IMR-90 (cell line): ENCODE measurements at regions not wholly inside any gene's neighbourhood (a gene's known extent, or its start where the extent isn't known, plus 50 kb on each side); places are given as distances from the start of the nearest gene placed in this dataset.

Source experiments
- BHLHE40 ChIP-seq: fragments of 150-350 bp; IDR thresholded peaks from 2 replicates; pipeline ENCODE4 v1.6.1; 2016; ENCODE audit warnings: mild to moderate bottlenecking, low read depth, low read length
- CEBPB ChIP-seq: IDR thresholded peaks from 2 replicates; pipeline ENCODE4 v1.6.1; 2012; ENCODE audit warnings: low read depth, low read length, improper control_type of control experiment
- MAZ ChIP-seq: IDR thresholded peaks from 2 replicates; pipeline ENCODE4 v1.6.1; 2012; ENCODE audit warnings: low read depth, mild to moderate bottlenecking, low read length, improper control_type of control experiment, moderate library complexity, borderline replicate concordance
- NFE2L2 ChIP-seq: fragments of 150-350 bp; IDR thresholded peaks from 2 replicates; pipeline ENCODE4 v1.6.1; 2016; ENCODE audit warnings: low read depth, mild to moderate bottlenecking, low read length
- POLR2A ChIP-seq: IDR thresholded peaks from 2 replicates; pipeline ENCODE4 v1.6.1; 2012; ENCODE audit warnings: mild to moderate bottlenecking, low read depth, low read length
- RAD21 ChIP-seq: IDR thresholded peaks from 2 replicates; pipeline ENCODE4 v1.6.1; 2012; ENCODE audit warnings: low read length, improper control_type of control experiment
- RCOR1 ChIP-seq: IDR thresholded peaks from 2 replicates; pipeline ENCODE4 v1.6.1; 2012; ENCODE audit warnings: mild to moderate bottlenecking, low read length, improper control_type of control experiment; ENCODE audit not compliant: insufficient replicate concordance
- TF ChIP-seq, protein P1 (sequence below): conservative IDR thresholded peaks from 2 replicates; pipeline ENCODE4 v1.5.1; 2012; ENCODE audit warnings: mild to moderate bottlenecking, low read depth, low read length, improper control_type of control experiment
- TF ChIP-seq, protein P2 (sequence below): fragments of 150-350 bp; IDR thresholded peaks from 2 replicates; pipeline ENCODE4 v1.6.1; 2016; ENCODE audit warnings: low read depth, mild to moderate bottlenecking, low read length, moderate library complexity, borderline replicate concordance

GRCh38 chr5:92380069-92380770 is 997.1 kb upstream of the ARRDC3 start:
- TF ChIP-seq POLR2A (no peak), RAD21 (no peak), NFE2L2 (no peak), MAZ (no peak), RCOR1 (no peak), BHLHE40 (no peak), CEBPB (no peak)
- TF ChIP-seq, protein P1, sequence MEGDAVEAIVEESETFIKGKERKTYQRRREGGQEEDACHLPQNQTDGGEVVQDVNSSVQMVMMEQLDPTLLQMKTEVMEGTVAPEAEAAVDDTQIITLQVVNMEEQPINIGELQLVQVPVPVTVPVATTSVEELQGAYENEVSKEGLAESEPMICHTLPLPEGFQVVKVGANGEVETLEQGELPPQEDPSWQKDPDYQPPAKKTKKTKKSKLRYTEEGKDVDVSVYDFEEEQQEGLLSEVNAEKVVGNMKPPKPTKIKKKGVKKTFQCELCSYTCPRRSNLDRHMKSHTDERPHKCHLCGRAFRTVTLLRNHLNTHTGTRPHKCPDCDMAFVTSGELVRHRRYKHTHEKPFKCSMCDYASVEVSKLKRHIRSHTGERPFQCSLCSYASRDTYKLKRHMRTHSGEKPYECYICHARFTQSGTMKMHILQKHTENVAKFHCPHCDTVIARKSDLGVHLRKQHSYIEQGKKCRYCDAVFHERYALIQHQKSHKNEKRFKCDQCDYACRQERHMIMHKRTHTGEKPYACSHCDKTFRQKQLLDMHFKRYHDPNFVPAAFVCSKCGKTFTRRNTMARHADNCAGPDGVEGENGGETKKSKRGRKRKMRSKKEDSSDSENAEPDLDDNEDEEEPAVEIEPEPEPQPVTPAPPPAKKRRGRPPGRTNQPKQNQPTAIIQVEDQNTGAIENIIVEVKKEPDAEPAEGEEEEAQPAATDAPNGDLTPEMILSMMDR = no peak
- TF ChIP-seq, protein P2, sequence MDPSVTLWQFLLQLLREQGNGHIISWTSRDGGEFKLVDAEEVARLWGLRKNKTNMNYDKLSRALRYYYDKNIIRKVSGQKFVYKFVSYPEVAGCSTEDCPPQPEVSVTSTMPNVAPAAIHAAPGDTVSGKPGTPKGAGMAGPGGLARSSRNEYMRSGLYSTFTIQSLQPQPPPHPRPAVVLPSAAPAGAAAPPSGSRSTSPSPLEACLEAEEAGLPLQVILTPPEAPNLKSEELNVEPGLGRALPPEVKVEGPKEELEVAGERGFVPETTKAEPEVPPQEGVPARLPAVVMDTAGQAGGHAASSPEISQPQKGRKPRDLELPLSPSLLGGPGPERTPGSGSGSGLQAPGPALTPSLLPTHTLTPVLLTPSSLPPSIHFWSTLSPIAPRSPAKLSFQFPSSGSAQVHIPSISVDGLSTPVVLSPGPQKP = no peak
